ENCODE measurements at regions not wholly inside any gene's neighbourhood (a gene's known extent, or its start where the extent isn't known, plus 50 kb on each side); places are given as distances from the start of the nearest gene placed in this dataset.

GRCh38 chr1:5526385-5526750, 465.9 kb downstream of the NPHP4 start:
- no peak for DNase-seq (ENCODE audit: low read depth, low spot score)

DNA sequence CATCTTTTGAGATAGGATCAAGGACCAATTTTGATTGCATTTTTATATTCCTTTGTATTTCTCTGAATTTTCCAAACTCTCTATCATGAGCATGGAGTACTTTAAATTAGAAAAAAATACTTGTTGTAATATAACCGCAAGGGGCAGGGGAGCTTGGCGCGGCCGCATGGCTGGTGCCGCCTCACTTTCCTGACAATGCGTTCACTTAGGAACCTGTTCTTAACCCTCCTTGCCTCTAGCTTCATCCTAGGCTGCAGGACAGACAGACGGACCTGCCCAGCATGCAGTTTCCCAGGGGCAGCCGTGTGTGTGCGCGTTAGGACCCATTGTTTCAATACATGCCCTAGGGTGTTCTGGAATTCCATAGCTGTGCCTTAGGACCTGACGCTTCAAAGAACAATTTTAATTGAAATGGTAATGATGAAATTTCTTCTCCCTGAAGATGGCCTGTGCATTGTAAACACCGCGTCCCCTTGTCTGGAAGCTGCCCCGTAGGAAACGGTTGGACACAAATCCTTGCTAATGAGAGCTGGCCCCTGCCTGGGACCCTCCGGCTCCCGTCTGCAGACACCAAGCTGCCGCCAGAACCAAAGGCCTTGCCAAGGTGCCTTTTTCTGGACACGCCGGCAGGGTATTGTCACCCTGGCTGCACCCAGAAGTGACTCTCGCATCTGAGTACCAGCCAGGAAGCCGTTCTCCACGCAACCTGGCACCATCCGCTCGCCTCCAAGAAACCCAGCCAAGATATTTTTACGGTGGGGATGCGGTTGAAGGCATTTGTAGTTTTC, 466.4 kb downstream of the NPHP4 start:
- DNase-seq (ENCODE audit: low read depth, low spot score): no peak

- no peak for DNase-seq (ENCODE audit: low read depth, low spot score)
These were observed 469.6 kb downstream of the NPHP4 start for GRCh38 chr1:5522531-5523145.

DNA sequence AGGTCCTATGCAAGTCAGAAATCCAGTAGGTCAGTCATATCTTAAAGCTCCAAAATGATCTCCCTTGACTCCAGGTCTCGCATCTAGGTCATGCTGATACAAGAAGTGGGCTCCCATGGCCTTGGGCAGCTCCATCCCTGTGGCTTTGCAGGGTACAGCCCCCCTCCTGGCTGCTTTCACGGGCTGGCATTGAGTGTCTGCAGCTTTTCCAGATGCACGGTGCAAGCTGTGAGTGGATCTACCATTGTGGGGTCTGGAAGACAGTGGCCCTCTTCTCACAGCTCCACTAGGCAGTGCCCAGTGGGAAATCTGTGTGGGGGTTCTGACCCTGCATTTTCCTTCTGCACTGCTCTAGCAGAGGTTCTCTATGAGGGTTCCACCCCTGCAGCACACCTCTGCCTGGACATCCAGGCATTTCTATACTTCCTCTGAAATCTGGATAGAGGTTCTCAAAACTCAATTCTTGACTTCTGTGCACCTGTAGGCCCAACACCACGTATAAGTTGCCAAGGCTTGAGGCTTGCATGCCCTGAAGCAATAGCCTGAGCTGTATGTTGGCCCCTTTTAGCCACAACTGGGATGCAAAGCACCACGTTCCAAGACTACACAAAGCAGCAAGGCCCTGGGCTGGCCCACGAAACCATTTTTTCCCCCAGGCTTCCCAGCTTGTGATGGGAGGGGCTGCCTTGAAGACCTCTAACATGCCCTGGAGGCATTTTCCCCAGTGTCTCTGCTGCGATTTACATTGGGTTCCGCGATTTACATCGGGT, 472.7 kb downstream of the NPHP4 start:
- no peak for DNase-seq (ENCODE audit: low read depth, low spot score)

- no peak for DNase-seq (ENCODE audit: low read depth, low spot score)
These were observed 475.5 kb downstream of the NPHP4 start for GRCh38 chr1:5516756-5517155.

DNA sequence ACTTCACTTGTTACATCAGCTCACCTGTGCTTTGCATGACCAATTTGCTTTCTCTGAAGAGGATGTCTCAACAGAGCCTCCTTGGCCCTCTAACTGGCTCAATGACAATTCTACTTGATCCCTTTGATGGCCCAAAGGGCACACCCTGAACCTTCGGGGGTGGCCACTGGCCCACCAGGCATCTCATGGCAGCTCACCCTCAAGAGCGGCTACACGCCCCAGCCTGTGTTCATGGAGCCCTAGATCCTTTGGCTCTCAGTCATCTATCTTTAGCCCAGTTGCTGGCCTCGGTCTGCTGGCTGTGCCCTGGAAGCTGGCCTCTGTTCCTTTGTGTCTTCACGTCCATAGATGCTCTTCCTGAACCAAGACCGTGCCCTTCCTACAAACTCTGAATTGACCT, 476.7 kb downstream of the NPHP4 start:
- DNase-seq (ENCODE audit: low read depth, low spot score): no peak

DNA sequence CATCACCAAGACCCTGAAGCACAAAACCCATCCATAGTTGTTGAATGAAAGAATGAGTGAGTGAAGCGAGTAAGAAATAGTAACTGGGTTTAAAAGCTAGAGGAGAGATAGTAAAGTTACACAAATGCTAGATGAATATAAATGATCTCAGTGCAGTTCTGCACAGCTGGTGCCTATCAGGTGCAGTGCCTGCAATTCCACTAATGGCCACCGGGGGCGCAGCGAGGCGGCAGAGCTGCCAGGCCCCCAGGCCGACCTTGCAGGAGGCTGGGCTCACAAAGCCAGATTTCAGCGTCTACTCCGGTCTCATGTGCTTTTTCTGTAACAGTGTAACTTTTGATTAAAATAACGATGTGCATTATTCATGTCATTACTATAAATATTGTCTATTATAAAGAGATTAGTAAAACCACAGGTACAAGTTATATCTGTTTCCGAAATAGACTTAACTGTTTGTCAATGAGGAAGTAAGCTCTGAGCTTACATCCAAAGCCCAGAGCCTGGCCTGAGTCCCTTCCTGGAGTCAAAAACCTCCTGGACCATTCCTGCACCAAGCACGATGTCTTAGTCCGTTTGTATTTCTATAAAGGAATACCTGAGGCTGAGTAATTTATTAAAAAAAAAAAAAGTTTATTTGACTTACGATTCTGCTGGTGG, 477.6 kb downstream of the NPHP4 start:
- DNase-seq (ENCODE audit: low read depth, low spot score): peak; percentile 40

GRCh38 chr1:5513846-5514526, 478.2 kb downstream of the NPHP4 start:
- no peak for DNase-seq (ENCODE audit: low read depth, low spot score)

DNA sequence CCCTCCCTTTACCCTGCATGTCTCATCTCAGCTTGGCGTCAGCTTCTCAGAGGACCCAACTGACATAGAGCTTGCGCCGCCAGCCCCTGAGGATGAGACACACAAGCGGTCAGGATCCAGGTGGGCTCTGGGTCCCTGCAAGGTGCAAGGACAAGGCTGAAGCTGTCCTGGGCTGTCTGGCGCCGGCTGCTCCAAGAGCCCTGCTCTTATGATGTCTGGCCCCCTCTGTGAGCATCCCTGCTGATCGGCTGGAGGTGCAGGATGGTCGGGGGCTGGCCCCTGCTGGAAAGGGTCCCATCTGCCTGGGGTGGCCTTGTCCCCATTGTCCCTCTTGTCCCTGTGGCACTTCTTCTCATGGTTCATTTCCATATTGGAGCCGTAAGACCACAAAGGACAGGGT, 479.0 kb downstream of the NPHP4 start:
- no peak for DNase-seq (ENCODE audit: low read depth, low spot score)

DNA sequence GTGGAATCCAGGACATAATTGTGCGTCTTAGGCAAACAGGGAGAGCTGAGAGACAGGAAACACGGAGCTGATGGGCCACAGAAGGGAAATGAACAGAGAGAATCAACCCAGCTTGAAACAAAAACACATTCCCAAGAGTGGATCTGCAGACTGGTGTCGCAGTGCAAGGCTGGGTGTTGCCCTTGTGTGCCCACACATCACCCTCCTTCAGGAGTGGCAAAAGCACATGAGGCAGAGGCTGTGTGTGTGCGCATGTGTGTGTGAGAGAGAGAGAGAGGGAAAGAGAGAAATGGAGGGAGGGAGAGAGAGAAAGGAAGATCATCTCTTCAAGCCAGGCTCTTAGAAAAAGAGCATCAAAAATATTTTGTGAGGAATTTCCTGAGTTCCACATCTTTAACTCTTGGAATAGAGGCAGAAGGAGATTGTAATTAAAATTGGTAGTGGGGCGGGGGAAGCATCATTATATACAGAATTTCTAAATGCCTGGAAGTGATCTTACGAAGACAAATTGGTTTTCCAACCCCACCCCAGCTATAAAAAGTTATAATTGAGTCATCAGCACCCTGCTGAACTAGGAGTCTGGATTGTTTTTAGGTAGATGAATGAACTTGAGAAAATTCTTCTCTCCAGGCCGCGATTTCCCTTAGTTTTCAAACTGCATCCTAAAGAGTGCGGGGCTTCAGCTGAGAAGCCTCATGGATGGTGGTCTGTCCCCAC, 480.7 kb downstream of the NPHP4 start:
- no peak for DNase-seq (ENCODE audit: low read depth, low spot score)

GRCh38 chr1:5509664-5510452, 482.4 kb downstream of the NPHP4 start:
- peak; percentile 51 for DNase-seq (ENCODE audit: low read depth, low spot score)

GRCh38 chr1:5508669-5509330, 483.4 kb downstream of the NPHP4 start:
- no peak for DNase-seq (ENCODE audit: low read depth, low spot score)

GRCh38 chr1:5507340-5507739, 484.9 kb downstream of the NPHP4 start:
- no peak for DNase-seq (ENCODE audit: low read depth, low spot score)

DNA sequence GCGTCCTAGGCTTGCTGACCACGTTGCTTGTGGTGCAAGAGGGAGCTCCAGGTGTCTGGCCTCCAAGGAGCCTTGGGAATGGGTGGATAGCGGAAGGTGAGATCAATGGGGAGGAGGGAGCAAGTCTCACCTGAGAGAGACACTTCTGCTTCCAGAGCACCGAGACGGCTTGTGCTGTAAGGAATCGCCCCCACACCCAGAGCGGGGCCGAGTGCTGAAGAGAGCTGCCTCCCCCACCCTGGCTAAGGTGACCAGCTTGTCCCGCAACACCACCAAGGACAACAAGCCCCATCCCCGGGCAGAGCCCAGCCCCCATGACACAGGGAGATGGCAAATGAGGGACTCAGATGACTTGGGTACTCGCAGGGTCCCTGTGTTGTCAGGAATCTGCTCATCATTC, 485.6 kb downstream of the NPHP4 start:
- no peak for DNase-seq (ENCODE audit: low read depth, low spot score)

DNA sequence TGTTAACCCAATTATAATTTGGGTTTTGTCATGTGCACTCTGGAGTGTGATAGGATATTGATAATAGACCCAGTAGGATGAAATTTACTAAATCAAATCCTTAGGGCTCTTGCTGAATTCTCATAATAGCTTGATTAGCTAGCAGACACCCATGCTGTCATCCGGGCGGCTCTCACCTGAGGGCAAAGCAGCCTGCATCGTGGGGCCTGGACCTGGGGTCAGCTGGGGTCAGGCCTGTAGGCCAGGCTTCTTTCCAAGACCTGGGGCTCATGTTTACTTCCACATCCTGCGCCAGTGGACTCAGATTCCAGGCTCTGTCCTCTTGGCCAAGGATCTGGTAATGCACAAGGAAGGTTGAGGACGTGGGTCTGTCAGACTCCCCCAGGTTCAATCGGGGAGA, 486.3 kb downstream of the NPHP4 start:
- no peak for DNase-seq (ENCODE audit: low read depth, low spot score)

DNA sequence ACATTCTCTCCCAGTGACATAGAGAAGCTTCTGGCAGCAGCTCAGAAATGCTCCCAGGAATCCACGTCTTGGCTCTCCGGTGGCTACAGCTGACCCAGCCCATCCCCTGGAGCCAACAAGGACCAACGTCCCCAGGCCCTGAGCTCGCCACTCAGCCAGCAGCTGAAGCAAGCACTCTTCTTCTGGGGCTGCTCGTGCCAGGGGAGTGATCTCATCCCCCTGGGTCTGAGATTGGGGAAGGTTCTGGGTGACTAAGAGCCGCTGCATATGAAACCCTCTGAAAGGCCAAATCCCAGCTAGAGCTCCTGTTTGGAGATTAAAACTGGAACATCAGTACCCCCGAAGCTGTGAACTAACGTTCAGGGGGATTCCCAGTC, 487.9 kb downstream of the NPHP4 start:
- DNase-seq (ENCODE audit: low read depth, low spot score): no peak

GRCh38 chr1:5503556-5504363, 488.5 kb downstream of the NPHP4 start:
- DNase-seq (ENCODE audit: low read depth, low spot score): no peak

DNA sequence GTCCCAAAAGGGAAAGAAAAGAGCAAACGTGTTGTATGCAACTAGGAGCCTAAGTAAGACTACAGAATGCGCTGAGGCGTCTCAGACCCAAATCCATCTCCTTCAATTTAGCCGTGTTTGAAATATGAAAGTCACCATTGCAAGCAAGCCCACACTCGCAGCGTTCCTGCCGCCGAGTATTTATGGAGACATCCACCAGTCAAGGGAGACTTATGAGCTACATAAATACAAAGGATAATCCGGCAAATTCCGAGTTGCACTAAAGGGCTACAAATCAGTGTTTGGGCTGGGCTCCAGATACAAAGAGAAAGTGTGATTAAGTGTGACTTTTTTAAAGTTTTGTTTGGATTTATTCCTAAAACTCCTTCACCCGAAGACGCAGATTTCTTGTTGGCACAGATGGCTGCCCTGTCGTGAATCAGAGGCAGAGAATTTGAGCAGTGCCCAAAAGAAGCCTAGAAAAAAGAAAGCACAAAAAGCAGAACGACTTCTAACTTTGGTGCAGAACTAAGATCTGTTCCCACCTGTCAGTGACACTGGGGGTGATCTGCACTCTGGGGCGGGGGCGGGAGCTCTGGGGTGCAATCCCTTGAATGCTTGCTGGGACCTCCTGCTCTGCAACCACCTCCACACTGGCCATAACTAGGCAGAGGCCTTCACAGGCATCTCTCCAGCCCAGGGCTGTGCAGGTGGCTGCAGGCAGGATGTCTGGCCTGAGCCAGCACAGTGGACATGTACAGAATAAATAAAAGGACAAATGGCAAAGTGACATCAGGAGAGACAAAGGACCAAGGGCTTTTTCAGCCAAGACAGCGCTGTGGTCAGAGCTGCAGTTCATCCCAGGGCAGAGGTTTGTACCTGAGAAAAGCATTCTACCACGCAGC, 489.7 kb downstream of the NPHP4 start:
- no peak for DNase-seq (ENCODE audit: low read depth, low spot score)
